Cardiac muscle cell (in vitro differentiated cells and primary cell): ENCODE measurements at regions not wholly inside any gene's neighbourhood (a gene's known extent, or its start where the extent isn't known, plus 50 kb on each side); places are given as distances from the start of the nearest gene placed in this dataset.

ENCODE experiments used
- DNase-seq, 2 donors: peaks; one replicate each; pipeline versions ENCODE4 v3.0.0 to v3.0.0-alpha.2; 2010 to 2017; ENCODE audit warnings: low read depth in 1 of 2, low spot score in 1 of 2
- H3K27ac ChIP-seq: fragments of 200-600 bp; sonication (generic); 2 replicates; pipeline ENCODE4 v1.5.1; 2016
- H3K27me3 ChIP-seq: fragments of 200-600 bp; sonication (generic); 2 replicates; pipeline ENCODE4 v1.6.0; 2016; ENCODE audit warnings: control low read depth
- H3K36me3 ChIP-seq: fragments of 200-600 bp; sonication (generic); 2 replicates; pipeline ENCODE4 v1.5.1; 2016; ENCODE audit warnings: control low read depth
- H3K4me1 ChIP-seq: fragments of 200-600 bp; sonication (generic); 2 replicates; pipeline ENCODE4 v1.8.1; 2017; ENCODE audit warnings: low read depth, mild to moderate bottlenecking, mixed run types
- H3K4me3 ChIP-seq: fragments of 200-600 bp; sonication (generic); 2 replicates; pipeline ENCODE4 v1.5.1; 2016; ENCODE audit warnings: mild to moderate bottlenecking
- H3K9me3 ChIP-seq: fragments of 200-600 bp; sonication (generic); 2 replicates; pipeline ENCODE4 v1.5.1; 2017; ENCODE audit warnings: low read depth, mild to moderate bottlenecking, control low read depth
- CTCF ChIP-seq: IDR thresholded peaks from 2 replicates; pipeline ENCODE4 v1.5.1; 2012; ENCODE audit warnings: low read depth, mild to moderate bottlenecking, low read length

GRCh38 chr13:72061613-72062012 is 194.6 kb upstream of the DACH1 start:
- Histone ChIP-seq H3K27me3 (no peaks in the 10 kb centered on the region), H3K27ac (no peak overlapping the region), H3K4me3 (no peak overlapping the region), H3K9me3 (no peaks in the 10 kb centered on the region), H3K36me3 (no peaks in the 10 kb centered on the region), H3K4me1 (no peaks in the 10 kb centered on the region)
- DNase-seq: no peak
- no peak for TF ChIP-seq CTCF

GRCh38 chr13:72050251-72050650 is 183.2 kb upstream of the DACH1 start:
- H3K9me3 ChIP-seq: no peaks in the 10 kb centered on the region
- no peak for DNase-seq
- TF ChIP-seq CTCF: no peak
- H3K4me3 ChIP-seq: no peak overlapping the region
- H3K27ac ChIP-seq: no peak overlapping the region
- H3K4me1 ChIP-seq: no peaks in the 10 kb centered on the region
- H3K27me3 ChIP-seq: no peaks in the 10 kb centered on the region
- no peaks in the 10 kb centered on the region for H3K36me3 ChIP-seq

DNA sequence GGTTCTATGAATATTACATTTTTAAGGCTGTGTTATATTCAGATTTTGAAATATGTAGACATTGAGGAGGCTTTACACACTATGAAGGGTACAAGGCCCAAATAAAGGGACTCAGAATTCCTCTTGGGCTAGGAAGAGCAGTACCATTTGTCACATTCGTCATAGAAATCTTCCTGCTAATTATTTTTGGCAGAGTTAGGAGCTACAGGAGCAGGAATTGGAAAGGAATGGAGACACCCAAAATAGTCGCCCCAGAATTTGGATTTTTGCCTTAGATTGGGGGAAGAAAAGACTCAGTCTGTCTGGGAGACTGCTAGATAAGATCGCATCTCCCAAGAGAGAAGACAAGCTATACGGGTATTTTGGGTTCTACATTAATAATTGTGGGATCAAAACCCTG is 176.4 kb upstream of the DACH1 start:
- Histone ChIP-seq H3K27me3 (no peaks in the 10 kb centered on the region), H3K27ac (no peak overlapping the region), H3K9me3 (no peaks in the 10 kb centered on the region), H3K36me3 (no peaks in the 10 kb centered on the region), H3K4me1 (no peaks in the 10 kb centered on the region), H3K4me3 (no peak overlapping the region)
- no peak for DNase-seq
- no peak for TF ChIP-seq CTCF

- no peak for TF ChIP-seq CTCF
- Histone ChIP-seq H3K4me3 (no peak overlapping the region), H3K27me3 (no peaks in the 10 kb centered on the region)
These were observed 174.2 kb upstream of the DACH1 start for GRCh38 chr13:72041165-72041564.

DNA sequence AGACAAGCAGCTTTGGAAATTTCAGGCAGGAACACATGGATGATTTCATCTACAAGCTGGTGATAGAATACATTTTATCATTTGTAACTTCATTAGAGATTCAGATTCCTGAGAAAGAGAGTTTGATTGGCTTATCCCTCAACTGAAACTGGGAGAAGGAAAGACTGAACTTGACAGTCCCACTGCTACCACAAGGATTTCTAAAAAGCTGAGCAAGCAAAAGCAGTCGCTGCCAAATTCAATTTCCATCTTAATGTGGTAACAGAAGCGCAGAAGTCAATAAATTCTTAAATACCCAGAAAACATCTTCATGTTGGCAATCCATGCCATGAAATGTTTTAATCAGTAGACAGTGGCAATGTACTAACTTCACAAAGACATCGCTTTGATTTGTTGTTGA is 172.1 kb upstream of the DACH1 start:
- H3K9me3 ChIP-seq: no peaks in the 10 kb centered on the region
- no peaks in the 10 kb centered on the region for H3K27me3 ChIP-seq
- H3K4me1 ChIP-seq: no peaks in the 10 kb centered on the region
- no peak overlapping the region for H3K27ac ChIP-seq
- TF ChIP-seq CTCF: no peak
- no peaks in the 10 kb centered on the region for H3K36me3 ChIP-seq
- no peak for DNase-seq
- H3K4me3 ChIP-seq: no peak overlapping the region

More at GRCh38 chr13:72041165-72041564, 174.2 kb upstream of the DACH1 start:
- H3K9me3 ChIP-seq: no peaks in the 10 kb centered on the region
- no peaks in the 10 kb centered on the region for H3K4me1 ChIP-seq
- H3K27ac ChIP-seq: no peak overlapping the region
- no peaks in the 10 kb centered on the region for H3K36me3 ChIP-seq
- no peak for DNase-seq

DNA sequence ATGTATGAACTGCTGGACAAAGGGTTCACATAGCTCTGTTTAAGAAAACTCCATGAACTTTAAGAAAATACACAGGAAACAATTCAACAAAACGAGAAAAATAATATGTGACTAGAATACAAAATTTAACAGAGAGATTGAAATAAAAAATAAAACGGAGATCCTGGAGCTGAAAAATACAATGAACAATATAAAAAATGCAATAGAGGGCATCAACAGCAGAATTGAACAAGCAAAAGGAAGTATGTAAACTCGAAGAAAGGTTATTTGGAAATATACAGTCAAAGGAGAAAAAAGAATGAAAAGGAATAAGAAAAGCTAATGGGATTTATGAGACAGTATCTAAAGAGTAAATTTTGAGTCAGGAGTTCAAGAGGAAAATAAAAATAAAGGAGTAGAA is 163.0 kb upstream of the DACH1 start:
- TF ChIP-seq CTCF: no peak
- no peak overlapping the region for H3K27ac ChIP-seq
- H3K4me3 ChIP-seq: no peak overlapping the region
- H3K27me3 ChIP-seq: no peaks in the 10 kb centered on the region
- DNase-seq: no peak
- no peaks in the 10 kb centered on the region for H3K9me3 ChIP-seq
- H3K36me3 ChIP-seq: no peaks in the 10 kb centered on the region
- no peaks in the 10 kb centered on the region for H3K4me1 ChIP-seq
